ENCODE measurements at regions not wholly inside any gene's neighbourhood (a gene's known extent, or its start where the extent isn't known, plus 50 kb on each side); places are given as distances from the start of the nearest gene placed in this dataset.

GRCh38 chr5:66477596-66477995 lies 118.6 kb upstream of the MAST4 start:
- H3K9me3 ChIP-seq (ENCODE audit: control extremely low read depth in 1 of 5, control insufficient read depth in 4 of 5, insufficient read depth in 2 of 5, low read depth in 1 of 5, low read length in 4 of 5), result peaks cover 0 to 4% (median 3%) of the 10 kb centered on the region in 5 experiments
- H3K36me3 ChIP-seq (ENCODE audit: control insufficient read depth in 4 of 4, insufficient read depth in 4 of 4, low read length in 3 of 4), result no peaks in the 10 kb centered on the region
- ChIA-PET POLR2A (no interaction called here), CTCF (no interaction called here)
- no peaks in the 10 kb centered on the region for H3K27me3 ChIP-seq (replicated peaks in 2 of 5; ENCODE audit: control insufficient read depth in 4 of 5, insufficient read depth in 5 of 5, low read length in 4 of 5)
- no peak overlapping the region for H3K4me3 ChIP-seq (ENCODE audit: control insufficient read depth in 1 of 7, extremely low read depth in 1 of 7, insufficient read depth in 4 of 7, low read depth in 2 of 7, low read length in 6 of 7)
- 93% methylated on average over 2 of the region's 2 CpGs for WGBS (ENCODE audit: insufficient coverage)
- no peak for DNase-seq
- no peak overlapping the region for H3K27ac ChIP-seq (ENCODE audit: insufficient read depth in 1 of 2, low read depth in 1 of 2, low read length in 2 of 2, poor library complexity in 1 of 2, severe bottlenecking in 2 of 2)
- H3K4me1 ChIP-seq (ENCODE audit: control extremely low read depth in 1 of 4, control insufficient read depth in 4 of 4, insufficient read depth in 4 of 4, low read length in 3 of 4), result no peaks in the 10 kb centered on the region

- H3K4me1 ChIP-seq (ENCODE audit: control extremely low read depth in 1 of 4, control insufficient read depth in 4 of 4, insufficient read depth in 4 of 4, low read length in 3 of 4), result no peaks in the 10 kb centered on the region
- no peak overlapping the region for H3K4me3 ChIP-seq (ENCODE audit: control insufficient read depth in 1 of 7, extremely low read depth in 1 of 7, insufficient read depth in 4 of 7, low read depth in 2 of 7, low read length in 6 of 7)
- no peaks in the 10 kb centered on the region for H3K27me3 ChIP-seq (replicated peaks in 2 of 5; ENCODE audit: control insufficient read depth in 4 of 5, insufficient read depth in 5 of 5, low read length in 4 of 5)
- 70% methylated on average over 5 of the region's 5 CpGs for WGBS (ENCODE audit: insufficient coverage)
- POLR2A ChIA-PET, result no interaction called here
- H3K36me3 ChIP-seq (ENCODE audit: control insufficient read depth in 4 of 4, insufficient read depth in 4 of 4, low read length in 3 of 4), result no peaks in the 10 kb centered on the region
- H3K27ac ChIP-seq (ENCODE audit: insufficient read depth in 1 of 2, low read depth in 1 of 2, low read length in 2 of 2, poor library complexity in 1 of 2, severe bottlenecking in 2 of 2), result no peak overlapping the region
- DNase-seq, result peak in 1 of 3 donors; percentile 7
- CTCF ChIA-PET, result interaction anchor here (1.5 kb wide), 1 partner anchor 36 kb away, joined by 3 read pairs; no protein-coding TSS in a partner anchor
- H3K9me3 ChIP-seq (ENCODE audit: control extremely low read depth in 1 of 5, control insufficient read depth in 4 of 5, insufficient read depth in 2 of 5, low read depth in 1 of 5, low read length in 4 of 5), result peaks cover 1 to 7% (median 4%) of the 10 kb centered on the region in 5 experiments
These were observed 101.8 kb upstream of the MAST4 start for GRCh38 chr5:66494437-66494836.

- CTCF ChIA-PET, result no interaction called here
- Histone ChIP-seq H3K4me3 (ENCODE audit: control insufficient read depth in 1 of 7, extremely low read depth in 1 of 7, insufficient read depth in 4 of 7, low read depth in 2 of 7, low read length in 6 of 7) (no peak overlapping the region), H3K27me3 (replicated peaks in 2 of 5; ENCODE audit: control insufficient read depth in 4 of 5, insufficient read depth in 5 of 5, low read length in 4 of 5) (no peaks in the 10 kb centered on the region), H3K4me1 (ENCODE audit: control extremely low read depth in 1 of 4, control insufficient read depth in 4 of 4, insufficient read depth in 4 of 4, low read length in 3 of 4) (no peaks in the 10 kb centered on the region), H3K27ac (ENCODE audit: insufficient read depth in 1 of 2, low read depth in 1 of 2, low read length in 2 of 2, poor library complexity in 1 of 2, severe bottlenecking in 2 of 2) (no peak overlapping the region), H3K36me3 (ENCODE audit: control insufficient read depth in 4 of 4, insufficient read depth in 4 of 4, low read length in 3 of 4) (no peaks in the 10 kb centered on the region), H3K9me3 (ENCODE audit: control extremely low read depth in 1 of 5, control insufficient read depth in 4 of 5, insufficient read depth in 2 of 5, low read depth in 1 of 5, low read length in 4 of 5) (peaks cover 0 to 1% (median 0%) of the 10 kb centered on the region in 5 experiments)
- DNase-seq, result no peak
- WGBS (ENCODE audit: insufficient coverage), result 97% methylated on average over 4 of the region's 4 CpGs
- POLR2A ChIA-PET, result no interaction called here
These were observed 97.4 kb upstream of the MAST4 start for GRCh38 chr5:66498791-66499207.

- 97% methylated on average over 19 of the region's 30 CpGs for WGBS (ENCODE audit: insufficient coverage)
- Histone ChIP-seq H3K27me3 (replicated peaks in 2 of 5; ENCODE audit: control insufficient read depth in 4 of 5, insufficient read depth in 5 of 5, low read length in 4 of 5) (no peaks in the 10 kb centered on the region), H3K4me1 (ENCODE audit: control extremely low read depth in 1 of 4, control insufficient read depth in 4 of 4, insufficient read depth in 4 of 4, low read length in 3 of 4) (no peaks in the 10 kb centered on the region), H3K36me3 (ENCODE audit: control insufficient read depth in 4 of 4, insufficient read depth in 4 of 4, low read length in 3 of 4) (no peaks in the 10 kb centered on the region), H3K9me3 (ENCODE audit: control extremely low read depth in 1 of 5, control insufficient read depth in 4 of 5, insufficient read depth in 2 of 5, low read depth in 1 of 5, low read length in 4 of 5) (no peaks in the 10 kb centered on the region), H3K4me3 (ENCODE audit: control insufficient read depth in 1 of 7, extremely low read depth in 1 of 7, insufficient read depth in 4 of 7, low read depth in 2 of 7, low read length in 6 of 7) (no peak overlapping the region), H3K27ac (ENCODE audit: insufficient read depth in 1 of 2, low read depth in 1 of 2, low read length in 2 of 2, poor library complexity in 1 of 2, severe bottlenecking in 2 of 2) (no peak overlapping the region)
- no peak for DNase-seq
- CTCF ChIA-PET, result no interaction called here
- POLR2A ChIA-PET, result no interaction called here
These were observed 92.9 kb upstream of the MAST4 start for GRCh38 chr5:66503203-66503789.

- Histone ChIP-seq H3K4me3 (ENCODE audit: control insufficient read depth in 1 of 7, extremely low read depth in 1 of 7, insufficient read depth in 4 of 7, low read depth in 2 of 7, low read length in 6 of 7) (no peak overlapping the region), H3K27me3 (replicated peaks in 2 of 5; ENCODE audit: control insufficient read depth in 4 of 5, insufficient read depth in 5 of 5, low read length in 4 of 5) (no peaks in the 10 kb centered on the region), H3K36me3 (ENCODE audit: control insufficient read depth in 4 of 4, insufficient read depth in 4 of 4, low read length in 3 of 4) (no peaks in the 10 kb centered on the region), H3K9me3 (ENCODE audit: control extremely low read depth in 1 of 5, control insufficient read depth in 4 of 5, insufficient read depth in 2 of 5, low read depth in 1 of 5, low read length in 4 of 5) (no peaks in the 10 kb centered on the region), H3K4me1 (ENCODE audit: control extremely low read depth in 1 of 4, control insufficient read depth in 4 of 4, insufficient read depth in 4 of 4, low read length in 3 of 4) (no peaks in the 10 kb centered on the region), H3K27ac (ENCODE audit: insufficient read depth in 1 of 2, low read depth in 1 of 2, low read length in 2 of 2, poor library complexity in 1 of 2, severe bottlenecking in 2 of 2) (no peak overlapping the region)
- CTCF ChIA-PET, result no interaction called here
- POLR2A ChIA-PET, result no interaction called here
- no peak for DNase-seq
- WGBS (ENCODE audit: insufficient coverage), result 100% methylated on average over 1 of the region's 2 CpGs
These were observed 89.1 kb upstream of the MAST4 start for GRCh38 chr5:66507106-66507505.

GRCh38 chr5:66511491-66511890 lies 84.7 kb upstream of the MAST4 start:
- Histone ChIP-seq H3K9me3 (ENCODE audit: control extremely low read depth in 1 of 5, control insufficient read depth in 4 of 5, insufficient read depth in 2 of 5, low read depth in 1 of 5, low read length in 4 of 5) (no peaks in the 10 kb centered on the region), H3K4me1 (ENCODE audit: control extremely low read depth in 1 of 4, control insufficient read depth in 4 of 4, insufficient read depth in 4 of 4, low read length in 3 of 4) (no peaks in the 10 kb centered on the region), H3K4me3 (ENCODE audit: control insufficient read depth in 1 of 7, extremely low read depth in 1 of 7, insufficient read depth in 4 of 7, low read depth in 2 of 7, low read length in 6 of 7) (no peak overlapping the region), H3K36me3 (ENCODE audit: control insufficient read depth in 4 of 4, insufficient read depth in 4 of 4, low read length in 3 of 4) (no peaks in the 10 kb centered on the region), H3K27me3 (replicated peaks in 2 of 5; ENCODE audit: control insufficient read depth in 4 of 5, insufficient read depth in 5 of 5, low read length in 4 of 5) (no peaks in the 10 kb centered on the region), H3K27ac (ENCODE audit: insufficient read depth in 1 of 2, low read depth in 1 of 2, low read length in 2 of 2, poor library complexity in 1 of 2, severe bottlenecking in 2 of 2) (no peak overlapping the region)
- 100% methylated on average over 1 of the region's 4 CpGs for WGBS (ENCODE audit: insufficient coverage)
- CTCF ChIA-PET, result no interaction called here
- no peak for DNase-seq
- POLR2A ChIA-PET, result no interaction called here

GRCh38 chr5:66513130-66513529 lies 83.1 kb upstream of the MAST4 start:
- Histone ChIP-seq H3K27ac (ENCODE audit: insufficient read depth in 1 of 2, low read depth in 1 of 2, low read length in 2 of 2, poor library complexity in 1 of 2, severe bottlenecking in 2 of 2) (no peak overlapping the region), H3K4me3 (ENCODE audit: control insufficient read depth in 1 of 7, extremely low read depth in 1 of 7, insufficient read depth in 4 of 7, low read depth in 2 of 7, low read length in 6 of 7) (no peak overlapping the region), H3K36me3 (ENCODE audit: control insufficient read depth in 4 of 4, insufficient read depth in 4 of 4, low read length in 3 of 4) (no peaks in the 10 kb centered on the region), H3K27me3 (replicated peaks in 2 of 5; ENCODE audit: control insufficient read depth in 4 of 5, insufficient read depth in 5 of 5, low read length in 4 of 5) (no peaks in the 10 kb centered on the region), H3K4me1 (ENCODE audit: control extremely low read depth in 1 of 4, control insufficient read depth in 4 of 4, insufficient read depth in 4 of 4, low read length in 3 of 4) (no peaks in the 10 kb centered on the region), H3K9me3 (ENCODE audit: control extremely low read depth in 1 of 5, control insufficient read depth in 4 of 5, insufficient read depth in 2 of 5, low read depth in 1 of 5, low read length in 4 of 5) (no peaks in the 10 kb centered on the region)
- CTCF ChIA-PET, result no interaction called here
- 63% methylated on average over 2 of the region's 3 CpGs for WGBS (ENCODE audit: insufficient coverage)
- POLR2A ChIA-PET, result no interaction called here
- DNase-seq, result no peak
